Naive thymus-derived CD4-positive, alpha-beta T cell (primary cell): ENCODE measurements at regions not wholly inside any gene's neighbourhood (a gene's known extent, or its start where the extent isn't known, plus 50 kb on each side); places are given as distances from the start of the nearest gene placed in this dataset.
"Not testable (repeated sequence)": the region's sequence is repeated elsewhere in the genome, so short reads cannot be mapped to it uniquely, and the experiment has no call there.

Source experiments
- ATAC-seq: fragments of 150-1000 bp; cut with Tn5 transposase; 2 replicates; pipeline ENCODE4 v1.10.0; 2021; ENCODE audit warnings: mild to moderate bottlenecking, moderate library complexity
- CTCF ChIA-PET: fragments of 350-600 bp; sonication (Branson Sonifier 250); formaldehyde crosslinking; loops from one replicate; lab custom pipeline; 2021; ENCODE audit warnings: antibody characterized with exemption; lab: Charles Lee
- POLR2A ChIA-PET: fragments of 350-600 bp; sonication (Branson Sonifier 250); formaldehyde crosslinking; loops from one replicate; lab custom pipeline; 2021; ENCODE audit warnings: antibody characterized with exemption, inconsistent platforms; lab: Charles Lee
- DNase-seq, 9 donors: peaks; one replicate each; pipeline versions ENCODE4 v3.0.0 to v3.0.0-alpha.2; 2020 to 2022; ENCODE audit warnings: mixed read lengths in 1 of 9
- H3K27ac ChIP-seq: one replicate; pipeline ENCODE4 v1.7.0; 2013; ENCODE audit warnings: mild to moderate bottlenecking, low read depth, low read length, moderate library complexity
- H3K27me3 ChIP-seq, 2 donors: one replicate each; pipeline ENCODE4 v1.7.0; 2013; ENCODE audit warnings: low read length in 2 of 2, mild to moderate bottlenecking in 2 of 2, moderate library complexity in 2 of 2; ENCODE audit not compliant: control insufficient read depth in 2 of 2, insufficient read depth in 2 of 2
- H3K36me3 ChIP-seq, 3 experiments: 1 replicate in 2 of 3; 2 replicates in 1 of 3; pipeline ENCODE4 v1.7.0; 2013; ENCODE audit warnings: low read length in 3 of 3, mild to moderate bottlenecking in 3 of 3, moderate library complexity in 1 of 3; ENCODE audit not compliant: insufficient read depth in 3 of 3, control insufficient read depth in 2 of 3
- H3K4me1 ChIP-seq, 2 donors: one replicate each; pipeline ENCODE4 v1.7.0; 2013; ENCODE audit warnings: low read length in 2 of 2, mild to moderate bottlenecking in 2 of 2, moderate library complexity in 1 of 2; ENCODE audit not compliant: control insufficient read depth in 2 of 2, insufficient read depth in 2 of 2
- H3K4me3 ChIP-seq: 2 replicates; pipeline ENCODE4 v1.7.0; 2013; ENCODE audit warnings: mild to moderate bottlenecking, low read length
- H3K9me3 ChIP-seq, 3 experiments: 1 replicate in 2 of 3; 2 replicates in 1 of 3; pipeline ENCODE4 v1.7.0; 2013; ENCODE audit warnings: low read length in 3 of 3; ENCODE audit not compliant: control insufficient read depth in 2 of 3
- H3K27ac Mint-ChIP-seq, 9 donors: one replicate each; pipeline ENCODE4 v1.8.0; 2020 to 2022; ENCODE audit warnings: mixed read lengths in 9 of 9, mild to moderate bottlenecking in 8 of 9, moderate library complexity in 5 of 9, inconsistent platforms in 2 of 9
- H3K27me3 Mint-ChIP-seq, 5 donors: one replicate each; pipeline ENCODE4 v1.8.0; 2021 to 2022; ENCODE audit warnings: mixed read lengths in 5 of 5, mild to moderate bottlenecking in 1 of 5
- H3K36me3 Mint-ChIP-seq, 5 donors: one replicate each; pipeline ENCODE4 v1.8.0; 2020 to 2022; ENCODE audit warnings: mixed read lengths in 5 of 5, mild to moderate bottlenecking in 3 of 5, inconsistent platforms in 1 of 5
- H3K4me1 Mint-ChIP-seq, 7 donors: one replicate each; pipeline ENCODE4 v1.8.0; 2020 to 2022; ENCODE audit warnings: mixed read lengths in 7 of 7, mild to moderate bottlenecking in 3 of 7, inconsistent platforms in 1 of 7
- H3K4me3 Mint-ChIP-seq, 10 donors: one replicate each; pipeline ENCODE4 v1.8.0; 2020 to 2022; ENCODE audit warnings: mild to moderate bottlenecking in 10 of 10, mixed read lengths in 10 of 10, moderate library complexity in 6 of 10, inconsistent platforms in 2 of 10
- H3K9me3 Mint-ChIP-seq, 11 donors: one replicate each; pipeline ENCODE4 v1.8.0; 2020 to 2022; ENCODE audit warnings: mixed read lengths in 11 of 11, mild to moderate bottlenecking in 4 of 11, inconsistent platforms in 1 of 11, moderate library complexity in 1 of 11
- intact Hi-C, 2 donors: fragments of 100-400 bp; cut with micrococcal nuclease; formaldehyde crosslinking; loops; one replicate each; pipeline ENCODE4 v1.15.1; 2023

- H3K36me3 ChIP-seq, H3K9me3 ChIP-seq, CTCF ChIA-PET, H3K9me3 Mint-ChIP-seq, H3K27me3 ChIP-seq, H3K4me1 ChIP-seq, H3K4me3 ChIP-seq, intact Hi-C loops, ATAC-seq, H3K27ac ChIP-seq, H3K27me3 Mint-ChIP-seq, DNase-seq, H3K4me1 Mint-ChIP-seq, H3K4me3 Mint-ChIP-seq, POLR2A ChIA-PET, H3K27ac Mint-ChIP-seq, H3K36me3 Mint-ChIP-seq: not testable (repeated sequence)
Observed at GRCh38 chr12:40448523-40448922, 223.7 kb downstream of the LRRK2 start.

GRCh38 chr12:40451661-40452060, 226.9 kb downstream of the LRRK2 start:
- H3K27ac Mint-ChIP-seq: no peak overlapping the region
- DNase-seq (no peak), ATAC-seq (no peak)
- Histone ChIP-seq H3K4me1 (no peaks in the 10 kb centered on the region), H3K36me3 (no peaks in the 10 kb centered on the region), H3K27me3 (no peaks in the 10 kb centered on the region), H3K4me3 (no peak overlapping the region), H3K27ac (no peak overlapping the region), H3K9me3 (no peaks in the 10 kb centered on the region)
- no peaks in the 10 kb centered on the region for H3K36me3 Mint-ChIP-seq
- H3K9me3 Mint-ChIP-seq: peaks cover 0 to 4% (median 0%) of the 10 kb centered on the region in 11 donors
- intact Hi-C loops: no loop called here
- no peaks in the 10 kb centered on the region for H3K27me3 Mint-ChIP-seq
- POLR2A ChIA-PET: no interaction called here
- H3K4me1 Mint-ChIP-seq: no peaks in the 10 kb centered on the region
- CTCF ChIA-PET: no interaction called here
- H3K4me3 Mint-ChIP-seq: no peak overlapping the region

GRCh38 chr12:40464121-40464520, 228.1 kb upstream of the CNTN1 start:
- Mint-ChIP-seq H3K36me3 (no peaks in the 10 kb centered on the region), H3K27ac (no peak overlapping the region), H3K9me3 (peaks cover 0 to 11% (median 3%) of the 10 kb centered on the region in 11 donors), H3K4me1 (peaks cover 0 to 1% (median 0%) of the 10 kb centered on the region in 7 donors), H3K27me3 (no peaks in the 10 kb centered on the region), H3K4me3 (no peak overlapping the region)
- DNase-seq (no peak), ATAC-seq (no peak)
- POLR2A ChIA-PET: no interaction called here
- Histone ChIP-seq H3K9me3 (no peaks in the 10 kb centered on the region), H3K27me3 (no peaks in the 10 kb centered on the region), H3K27ac (no peak overlapping the region), H3K36me3 (no peaks in the 10 kb centered on the region), H3K4me3 (no peak overlapping the region), H3K4me1 (no peaks in the 10 kb centered on the region)
- CTCF ChIA-PET: no interaction called here
- intact Hi-C loops: no loop called here

GRCh38 chr12:40469736-40470135, 222.5 kb upstream of the CNTN1 start:
- H3K9me3 Mint-ChIP-seq: peaks cover 0 to 8% (median 0%) of the 10 kb centered on the region in 11 donors

GRCh38 chr12:40473962-40474361, 218.3 kb upstream of the CNTN1 start:
- intact Hi-C loops: no loop called here
- Histone ChIP-seq H3K4me3 (no peak overlapping the region), H3K4me1 (no peaks in the 10 kb centered on the region), H3K36me3 (no peaks in the 10 kb centered on the region), H3K9me3 (no peaks in the 10 kb centered on the region), H3K27ac (no peak overlapping the region), H3K27me3 (no peaks in the 10 kb centered on the region)
- Mint-ChIP-seq H3K9me3 (peaks cover 0 to 10% (median 3%) of the 10 kb centered on the region in 11 donors), H3K4me3 (no peak overlapping the region), H3K27me3 (no peaks in the 10 kb centered on the region), H3K4me1 (no peaks in the 10 kb centered on the region), H3K36me3 (no peaks in the 10 kb centered on the region), H3K27ac (no peak overlapping the region)
- POLR2A ChIA-PET: no interaction called here
- no peak for DNase-seq
- no peak for ATAC-seq
- CTCF ChIA-PET: no interaction called here

More at GRCh38 chr12:40469736-40470135, 222.5 kb upstream of the CNTN1 start:
- ATAC-seq (no peak), DNase-seq (no peak)
- Histone ChIP-seq H3K4me3 (no peak overlapping the region), H3K27ac (no peak overlapping the region), H3K27me3 (no peaks in the 10 kb centered on the region), H3K4me1 (no peaks in the 10 kb centered on the region), H3K9me3 (no peaks in the 10 kb centered on the region), H3K36me3 (no peaks in the 10 kb centered on the region)
- intact Hi-C loops: no loop called here
- ChIA-PET CTCF (no interaction called here), POLR2A (no interaction called here)
- no peaks in the 10 kb centered on the region for H3K4me1 Mint-ChIP-seq
- H3K27me3 Mint-ChIP-seq: no peaks in the 10 kb centered on the region
- H3K36me3 Mint-ChIP-seq: no peaks in the 10 kb centered on the region
- H3K4me3 Mint-ChIP-seq: no peak overlapping the region
- H3K27ac Mint-ChIP-seq: no peak overlapping the region

- no peak overlapping the region for H3K4me3 ChIP-seq
- H3K27ac Mint-ChIP-seq: no peak overlapping the region
- H3K36me3 Mint-ChIP-seq: no peaks in the 10 kb centered on the region
- ATAC-seq (no peak), DNase-seq (no peak)
- peaks cover 0 to 16% (median 7%) of the 10 kb centered on the region in 11 donors for H3K9me3 Mint-ChIP-seq
- H3K4me1 ChIP-seq: no peaks in the 10 kb centered on the region
- H3K27me3 ChIP-seq: no peaks in the 10 kb centered on the region
- H3K4me3 Mint-ChIP-seq: no peak overlapping the region
- no peaks in the 10 kb centered on the region for H3K4me1 Mint-ChIP-seq
- ChIA-PET POLR2A (no interaction called here), CTCF (no interaction called here)
- no peaks in the 10 kb centered on the region for H3K36me3 ChIP-seq
- no peaks in the 10 kb centered on the region for H3K9me3 ChIP-seq
- H3K27me3 Mint-ChIP-seq: no peaks in the 10 kb centered on the region
- no peak overlapping the region for H3K27ac ChIP-seq
- intact Hi-C loops: no loop called here
Observed at GRCh38 chr12:40474630-40475029, 217.6 kb upstream of the CNTN1 start.

GRCh38 chr12:40499856-40500255, 192.4 kb upstream of the CNTN1 start:
- H3K4me3 ChIP-seq: no peak overlapping the region
- no peaks in the 10 kb centered on the region for H3K36me3 Mint-ChIP-seq
- H3K9me3 ChIP-seq: no peaks in the 10 kb centered on the region
- intact Hi-C loops: no loop called here
- H3K4me1 Mint-ChIP-seq: no peaks in the 10 kb centered on the region
- H3K36me3 ChIP-seq: no peaks in the 10 kb centered on the region
- no peak for DNase-seq
- H3K27ac ChIP-seq: no peak overlapping the region
- H3K4me3 Mint-ChIP-seq: no peak overlapping the region
- no peaks in the 10 kb centered on the region for H3K27me3 ChIP-seq
- H3K27ac Mint-ChIP-seq: no peak overlapping the region
- ChIA-PET POLR2A (no interaction called here), CTCF (no interaction called here)
- H3K9me3 Mint-ChIP-seq: peaks cover 0 to 7% (median 1%) of the 10 kb centered on the region in 11 donors
- no peaks in the 10 kb centered on the region for H3K4me1 ChIP-seq
- no peak for ATAC-seq
- H3K27me3 Mint-ChIP-seq: no peaks in the 10 kb centered on the region
